Breast epithelium (tissue), 3 donors: ENCODE measurements at regions not wholly inside any gene's neighbourhood (a gene's known extent, or its start where the extent isn't known, plus 50 kb on each side); places are given as distances from the start of the nearest gene placed in this dataset.

Experiments
- CTCF ChIP-seq, 3 donors: fragments of 450-650 bp; IDR thresholded peaks; one replicate each; pipeline ENCODE4 v1.5.1; 2016 to 2017; ENCODE audit warnings: antibody characterized with exemption in 3 of 3, mild to moderate bottlenecking in 3 of 3, moderate library complexity in 3 of 3
- POLR2A ChIP-seq: fragments of 450-650 bp; IDR thresholded peaks from one replicate; pipeline ENCODE4 v1.6.1; 2016; ENCODE audit warnings: antibody characterized with exemption, mild to moderate bottlenecking, moderate library complexity
- POLR2AphosphoS5 ChIP-seq, 3 donors: sonication (generic); formaldehyde crosslinking; IDR thresholded peaks; one replicate each; pipeline ENCODE4 v1.6.1; 2017; ENCODE audit warnings: antibody characterized with exemption in 3 of 3

GRCh38 chr2:126835831-126836230 lies 62.9 kb upstream of the TEX51 start:
- TF ChIP-seq CTCF (IDR thresholded peaks at IDR 0.05) (no peak), POLR2A (no peak), POLR2AphosphoS5 (IDR thresholded peaks at IDR 0.05) (no peak)
